GM11168 (cell line): ENCODE measurements at regions not wholly inside any gene's neighbourhood (a gene's known extent, or its start where the extent isn't known, plus 50 kb on each side); places are given as distances from the start of the nearest gene placed in this dataset.

Experiments
- in situ Hi-C: fragments of 300-500 bp; cut with MboI; formaldehyde crosslinking; loops from one replicate; pipeline ENCODE4 v1.12.0; 2022; ENCODE audit warnings: low sequenced_read_pairs; ENCODE audit not compliant: unreplicated experiment

DNA sequence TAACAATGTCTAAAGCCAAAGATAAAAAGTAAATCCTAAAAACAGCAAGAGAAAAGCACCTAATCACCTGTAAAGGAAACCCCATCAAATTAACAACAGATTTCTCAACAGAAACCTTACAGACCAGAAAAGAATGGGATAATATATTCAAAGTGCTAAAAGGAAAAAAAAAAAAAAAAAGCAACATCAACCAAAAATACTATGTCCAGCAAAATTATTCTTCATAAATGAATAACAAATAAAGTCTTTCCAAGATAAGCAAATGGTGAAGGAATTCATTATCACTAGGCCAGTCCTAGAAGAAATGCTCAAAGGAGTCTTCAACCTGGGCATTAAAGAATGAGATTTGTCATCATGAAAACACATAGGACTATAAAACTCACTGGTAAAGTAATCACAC is 192.0 kb upstream of the UBASH3B start:
- in situ Hi-C loops, result no loop called here

- in situ Hi-C loops, result no loop called here
These were observed 196.5 kb upstream of the UBASH3B start for GRCh38 chr11:122459064-122459463.

DNA sequence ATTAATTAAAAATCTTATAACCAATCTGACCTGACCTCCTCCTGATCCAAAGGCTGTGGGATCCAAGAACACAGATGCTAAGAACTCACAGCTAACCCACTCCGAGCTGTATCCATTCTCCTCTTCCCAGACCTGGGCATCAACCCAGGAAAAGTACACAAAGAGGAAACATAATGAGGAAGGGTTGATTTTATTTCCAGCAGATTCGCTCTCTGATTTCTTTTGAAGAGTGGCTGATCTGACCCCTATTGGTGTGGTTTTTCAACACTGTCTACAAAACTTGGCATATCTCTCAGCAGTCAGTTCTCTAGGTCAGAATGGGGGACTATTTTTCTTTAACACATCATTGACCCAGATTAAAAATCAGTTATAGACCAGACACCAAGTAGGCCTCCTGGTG is 201.9 kb upstream of the UBASH3B start:
- in situ Hi-C loops, result no loop called here

- in situ Hi-C loops, result no loop called here
These were observed 203.6 kb upstream of the UBASH3B start for GRCh38 chr11:122451911-122452310.

DNA sequence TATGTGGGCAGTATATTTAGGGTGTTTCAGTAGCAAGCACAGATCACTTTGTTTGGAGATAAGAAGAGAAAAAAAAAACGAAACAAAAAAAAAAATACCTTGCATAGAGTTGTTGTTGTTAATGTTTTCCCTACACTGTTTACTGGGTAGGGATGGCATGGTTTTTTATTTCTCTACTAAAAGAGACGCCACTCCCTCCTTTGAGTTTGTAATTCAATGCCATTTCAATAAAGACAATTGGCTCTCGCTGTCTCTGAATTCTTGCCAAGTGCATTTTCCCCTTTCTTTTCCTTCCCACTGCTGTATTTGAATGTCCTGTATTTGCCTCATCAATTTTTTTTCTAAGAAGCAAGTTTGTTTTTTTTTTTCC is 213.9 kb upstream of the UBASH3B start:
- in situ Hi-C loops, result no loop called here

DNA sequence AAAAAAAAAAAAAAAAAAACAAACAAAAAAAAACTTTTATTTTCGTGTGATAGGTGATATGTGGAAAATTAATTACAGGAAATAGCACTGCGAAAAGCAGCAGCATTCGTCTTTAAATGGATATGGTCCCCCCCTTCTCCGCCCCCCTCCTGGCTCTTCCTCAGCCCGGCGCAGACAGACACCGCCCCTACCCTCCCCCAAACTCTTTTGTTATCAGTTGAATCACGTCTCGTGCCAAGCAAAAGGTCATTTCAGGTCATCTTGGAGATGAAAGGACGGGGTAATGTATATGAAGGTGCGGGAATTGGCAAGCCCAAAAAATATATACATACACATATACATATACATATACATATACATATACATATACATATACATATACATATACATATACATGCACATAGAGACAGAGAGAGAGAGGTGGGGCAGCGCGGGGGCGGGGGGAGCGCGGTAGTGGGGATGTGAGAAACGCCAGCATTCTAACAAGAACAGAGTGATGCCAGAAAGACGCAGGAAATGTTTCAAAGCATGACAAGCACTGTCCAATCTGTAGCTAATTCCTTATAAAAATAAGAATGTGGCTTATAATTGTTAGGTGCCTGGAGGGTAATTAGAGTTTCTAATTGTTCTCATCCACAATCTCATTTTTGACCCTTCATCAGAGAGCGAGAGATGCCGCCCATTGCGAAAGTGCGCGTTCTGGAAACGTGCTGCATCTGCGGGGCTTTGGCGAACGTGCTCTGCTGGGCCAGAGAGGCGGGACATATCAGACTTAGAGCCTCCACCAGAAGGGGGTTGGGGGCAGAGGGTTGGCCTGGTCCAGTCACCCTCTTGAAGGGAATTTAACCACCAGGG is 214.5 kb upstream of the UBASH3B start:
- in situ Hi-C loops, result no loop called here

GRCh38 chr11:122439866-122440810 is 215.4 kb upstream of the UBASH3B start:
- in situ Hi-C loops, result no loop called here

DNA sequence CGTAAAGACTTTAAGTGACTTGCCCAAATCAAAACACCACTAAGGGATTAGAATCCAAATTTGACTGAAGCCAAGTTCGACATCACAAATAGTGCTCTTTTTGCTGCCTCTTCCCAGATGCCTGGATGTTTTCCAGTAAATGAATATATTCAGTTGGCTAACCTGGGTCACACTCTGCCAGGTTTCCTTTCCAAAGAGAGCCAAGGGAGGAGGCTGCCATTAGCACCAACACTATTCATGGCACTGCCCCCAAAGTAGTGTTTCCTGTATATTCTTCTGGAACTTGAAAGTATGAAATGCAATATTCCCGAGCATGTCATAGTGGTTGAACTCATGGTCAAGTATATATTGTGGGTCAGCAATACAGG is 219.3 kb upstream of the UBASH3B start:
- in situ Hi-C loops, result no loop called here

GRCh38 chr11:122435540-122436187 is 219.9 kb upstream of the UBASH3B start:
- in situ Hi-C loops, result no loop called here

GRCh38 chr11:122434786-122435185 is 220.7 kb upstream of the UBASH3B start:
- in situ Hi-C loops, result no loop called here

DNA sequence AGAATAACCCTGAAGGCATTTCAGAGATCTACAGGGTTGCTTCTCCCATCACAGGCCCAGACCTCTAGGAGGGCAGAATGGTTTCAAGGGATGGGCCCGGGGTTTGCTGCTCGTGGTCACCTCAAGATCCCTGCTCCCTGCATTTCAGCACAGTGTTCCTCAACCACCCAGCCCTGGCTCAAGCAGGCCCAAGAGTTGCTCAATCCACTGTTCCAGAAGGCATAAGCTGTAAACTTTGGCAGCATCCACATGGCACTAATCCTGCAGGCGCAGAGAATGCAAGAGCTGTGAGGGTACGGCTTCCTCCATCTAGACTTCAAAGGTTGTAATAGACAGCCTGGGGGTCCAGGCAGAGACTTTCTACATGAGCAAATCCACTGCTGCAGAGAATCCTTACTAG is 225.0 kb upstream of the UBASH3B start:
- in situ Hi-C loops, result no loop called here

DNA sequence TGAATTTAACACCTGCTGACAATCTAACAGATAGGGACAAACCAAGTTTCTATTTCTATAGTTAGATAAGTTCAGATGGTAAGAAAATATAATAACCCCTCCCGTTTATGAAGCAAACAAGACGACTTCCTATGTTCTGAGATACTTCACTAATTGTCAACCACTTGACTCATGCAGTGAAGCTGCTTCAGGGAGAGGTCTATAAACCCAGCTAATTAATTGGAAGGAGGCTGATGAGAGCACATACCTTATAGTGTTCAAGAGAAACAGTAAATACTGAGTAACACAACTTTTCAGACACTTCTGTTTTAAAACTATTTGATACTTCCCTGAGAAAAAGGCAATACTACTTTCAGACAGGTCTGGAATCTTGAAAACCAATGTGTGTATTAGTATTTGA is 229.4 kb upstream of the UBASH3B start:
- in situ Hi-C loops, result no loop called here

DNA sequence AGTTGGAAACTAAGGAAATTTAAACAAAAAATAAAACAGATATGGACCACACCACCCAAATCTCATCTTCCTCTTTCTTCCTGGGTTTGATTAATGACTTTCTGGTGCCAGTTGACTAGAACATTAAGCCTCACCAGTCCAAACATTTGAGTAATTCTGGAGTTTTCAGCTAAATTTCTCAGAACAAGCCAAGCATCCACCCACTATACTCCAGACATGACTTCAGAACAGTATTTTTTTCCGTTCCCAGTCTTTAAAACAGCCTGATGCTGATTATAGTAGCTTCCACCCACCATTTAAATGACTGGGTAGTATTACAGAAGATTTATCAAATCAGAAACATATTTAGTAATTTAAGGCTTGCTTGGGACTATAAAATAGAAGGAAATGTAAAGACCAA is 230.9 kb upstream of the UBASH3B start:
- in situ Hi-C loops, result no loop called here

DNA sequence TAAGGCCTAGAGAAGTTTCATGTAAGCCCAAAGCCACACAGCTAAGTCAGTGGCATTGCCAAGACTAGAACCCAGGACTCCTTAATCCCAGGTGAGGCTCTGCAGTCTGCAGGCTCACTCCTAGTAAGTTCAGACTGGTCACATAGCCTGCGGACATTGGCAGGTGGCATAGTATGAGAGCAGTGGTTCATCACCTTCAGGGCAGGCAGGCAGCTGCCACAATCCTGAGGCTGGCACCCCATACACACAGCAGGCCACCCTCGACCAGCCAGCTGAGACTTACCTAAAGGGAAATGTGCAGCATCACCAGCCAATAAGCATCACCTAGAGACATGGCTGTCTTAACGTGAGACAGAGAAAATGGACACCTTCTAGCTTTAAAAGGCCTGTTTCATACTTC is 231.6 kb upstream of the UBASH3B start:
- in situ Hi-C loops, result no loop called here

DNA sequence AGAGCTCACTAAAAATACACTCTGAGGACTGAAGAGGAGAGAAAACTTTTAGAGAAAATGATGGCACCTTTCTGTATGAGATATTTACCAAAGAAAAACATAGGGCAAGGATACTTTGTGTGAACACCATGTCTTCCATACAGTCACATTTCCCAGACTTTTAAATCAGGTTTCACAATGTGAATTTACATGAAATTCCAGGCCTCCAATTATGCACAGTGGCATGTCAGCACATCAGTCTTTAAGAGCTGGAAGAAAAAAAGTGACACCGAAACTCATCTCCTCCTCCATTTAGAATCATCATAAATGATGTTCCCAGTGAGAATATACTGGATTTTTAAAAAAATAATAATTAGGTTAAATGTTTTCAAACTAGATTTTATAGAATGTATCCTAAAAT is 232.2 kb upstream of the UBASH3B start:
- in situ Hi-C loops, result no loop called here

DNA sequence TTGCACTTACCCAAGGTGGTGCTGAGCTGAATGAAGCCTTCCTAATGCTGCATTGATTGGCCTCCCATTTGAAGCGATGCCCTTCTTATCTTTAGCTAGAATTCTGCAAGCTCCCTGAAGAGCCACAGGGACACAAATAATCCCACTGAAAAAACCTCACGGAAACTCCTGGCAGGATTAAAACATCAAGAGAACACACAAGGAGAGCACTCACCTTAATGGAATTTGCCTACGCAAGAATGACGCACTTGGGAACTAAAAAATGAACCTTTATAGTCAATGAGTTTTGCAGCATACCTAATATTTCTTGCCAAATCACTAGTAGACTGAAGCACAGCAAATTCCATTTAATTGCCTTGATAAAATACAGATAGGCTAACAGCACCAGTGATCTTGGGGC is 232.8 kb upstream of the UBASH3B start:
- in situ Hi-C loops, result no loop called here

DNA sequence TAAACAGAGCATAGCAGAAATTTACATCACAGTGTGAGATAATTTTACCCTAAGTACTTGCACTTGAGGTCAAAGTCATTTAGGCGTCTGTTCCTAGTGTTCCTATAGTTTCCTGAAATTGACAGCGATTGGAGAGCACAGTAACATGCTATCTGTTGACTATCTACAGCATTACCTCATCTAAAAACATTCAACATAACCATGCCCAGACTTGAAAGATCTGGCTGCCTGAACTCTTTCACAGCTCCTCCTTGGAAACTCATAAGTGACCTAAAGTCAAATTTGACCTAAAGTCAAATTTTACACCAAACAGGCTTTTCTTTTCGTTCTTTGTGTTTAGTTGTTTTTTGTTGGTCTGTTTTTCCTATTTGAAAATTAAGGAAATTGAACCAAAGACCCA is 233.8 kb upstream of the UBASH3B start:
- in situ Hi-C loops, result no loop called here

- in situ Hi-C loops, result no loop called here
These were observed 237.5 kb upstream of the UBASH3B start for GRCh38 chr11:122418032-122418431.

GRCh38 chr11:122414406-122415018 is 241.0 kb upstream of the UBASH3B start:
- in situ Hi-C loops, result no loop called here

DNA sequence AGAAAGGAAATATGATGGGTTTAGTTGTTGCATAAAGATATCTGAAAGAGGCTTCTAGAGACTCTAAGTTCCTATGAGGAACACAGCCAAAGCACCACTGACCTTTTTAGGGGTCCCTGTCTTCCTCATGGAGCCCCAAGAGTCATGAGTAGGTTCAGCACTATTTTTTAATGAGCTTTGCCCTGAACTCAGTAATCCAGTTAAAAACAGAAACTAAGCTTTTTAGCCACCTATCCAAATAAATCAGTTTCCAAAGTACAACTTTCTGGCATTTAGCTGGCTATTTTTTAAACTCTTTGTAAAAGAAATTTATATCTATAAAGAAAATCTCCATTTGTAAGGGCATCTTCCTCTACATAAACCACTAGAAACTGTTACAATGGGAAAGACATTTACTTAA is 241.8 kb upstream of the UBASH3B start:
- in situ Hi-C loops, result no loop called here

DNA sequence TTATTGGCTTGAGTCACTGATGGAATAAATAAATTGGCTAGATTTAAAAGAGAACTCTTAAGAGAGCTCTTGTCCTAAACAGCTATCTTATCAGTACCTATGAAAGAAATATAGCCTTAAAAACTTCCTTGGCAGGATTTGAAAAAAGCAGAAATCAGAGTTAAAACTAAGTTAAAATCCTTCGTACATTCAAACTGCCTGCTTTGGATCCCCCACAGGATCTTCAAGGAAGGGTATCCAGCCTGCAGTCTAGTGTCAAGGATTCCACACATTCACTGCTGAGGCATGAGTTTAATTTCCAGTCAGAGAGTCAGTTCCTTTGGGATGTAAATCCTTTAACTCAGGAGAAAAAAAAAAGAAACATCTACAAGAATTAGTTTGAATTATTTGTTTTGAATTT is 242.9 kb upstream of the UBASH3B start:
- in situ Hi-C loops, result no loop called here
